IMR-90 (cell line): ENCODE measurements at regions not wholly inside any gene's neighbourhood (a gene's known extent, or its start where the extent isn't known, plus 50 kb on each side); places are given as distances from the start of the nearest gene placed in this dataset.
A peak's percentile ranks its signal among the peaks of the same experiment; 100 is the strongest.

Experiments
- ATAC-seq: fragments of 200-7000 bp; cut with Tn5 transposase; 2 replicates; pipeline ENCODE4 v1.9.1; 2020; ENCODE audit warnings: low read depth, mild to moderate bottlenecking, moderate library complexity
- BruUV-seq: library from RNA; stranded (reverse); fragments of 400-500 nt; replicated peaks from 2 replicates; lab custom pipeline; 2021; lab: Mats Ljungman, UMichigan
- CTCF ChIA-PET: fragments of 300-600 bp; formaldehyde crosslinking; extraction: SDS; loops from one replicate; lab custom pipeline; 2021; ENCODE audit warnings: antibody characterized with exemption; lab: Yijun Ruan, JAX
- POLR2A ChIA-PET: fragments of 300-600 bp; sonication (Branson Sonifier 250); formaldehyde crosslinking; loops from one replicate; lab custom pipeline; 2022; ENCODE audit warnings: antibody characterized with exemption; ENCODE audit not compliant: unreplicated experiment; lab: Charles Lee
- DNase-seq: peaks from one replicate; pipeline ENCODE4 v3.0.0; 2013
- H2AFZ ChIP-seq: replicated peaks from 2 replicates; pipeline ENCODE3; 2013; ENCODE audit warnings: low read length, mild to moderate bottlenecking; ENCODE audit not compliant: poor library complexity
- H2AK5ac ChIP-seq: 2 replicates; pipeline ENCODE4 v1.6.1; 2013; ENCODE audit warnings: low read depth, low read length, inconsistent platforms
- H2AK9ac ChIP-seq: replicated peaks from 2 replicates; pipeline ENCODE3; 2013; ENCODE audit warnings: mild to moderate bottlenecking, low read depth, low read length, moderate library complexity; ENCODE audit not compliant: poor library complexity
- H2BK120ac ChIP-seq: 2 replicates; pipeline ENCODE4 v1.6.1; 2013; ENCODE audit warnings: low read depth, low read length, inconsistent platforms
- H2BK15ac ChIP-seq: 3 replicates; pipeline ENCODE4 v1.6.1; 2013; ENCODE audit warnings: low read depth, low read length, inconsistent platforms
- H2BK20ac ChIP-seq: 2 replicates; pipeline ENCODE4 v1.6.1; 2013; ENCODE audit warnings: low read depth, mild to moderate bottlenecking, inconsistent platforms, low read length, moderate library complexity
- H2BK5ac ChIP-seq: 2 replicates; pipeline ENCODE4 v1.6.1; 2013; ENCODE audit warnings: mild to moderate bottlenecking, low read depth, low read length, inconsistent platforms; ENCODE audit not compliant: poor library complexity, severe bottlenecking
- H3K14ac ChIP-seq: replicated peaks from 2 replicates; pipeline ENCODE4 v1.6.1; 2013; ENCODE audit warnings: low read depth, low read length, inconsistent platforms
- H3K18ac ChIP-seq: 2 replicates; pipeline ENCODE4 v1.6.1; 2013; ENCODE audit warnings: low read depth, low read length, control low read depth
- H3K23ac ChIP-seq: 2 replicates; pipeline ENCODE4 v1.6.1; 2013; ENCODE audit warnings: low read depth, low read length, inconsistent platforms
- H3K27ac ChIP-seq: 2 replicates; pipeline ENCODE4 v1.5.1; 2013; ENCODE audit warnings: mild to moderate bottlenecking, control low read depth, low read length; ENCODE audit not compliant: insufficient read depth
- H3K27me3 ChIP-seq: 2 replicates; pipeline ENCODE4 v1.6.1; 2013; ENCODE audit warnings: low read length; ENCODE audit not compliant: control insufficient read depth, insufficient read depth
- H3K36me3 ChIP-seq: 2 replicates; pipeline ENCODE4 v1.6.1; 2013; ENCODE audit warnings: low read length, mixed read lengths; ENCODE audit not compliant: control insufficient read depth, insufficient read depth
- H3K4ac ChIP-seq: 2 replicates; pipeline ENCODE4 v1.6.1; 2013; ENCODE audit warnings: low read depth, low read length, inconsistent platforms
- H3K4me1 ChIP-seq: 2 replicates; pipeline ENCODE4 v1.6.1; 2013; ENCODE audit warnings: low read length, mixed read lengths; ENCODE audit not compliant: control insufficient read depth, insufficient read depth
- H3K4me2 ChIP-seq: 2 replicates; pipeline ENCODE4 v1.6.1; 2013; ENCODE audit warnings: low read depth, mild to moderate bottlenecking, control low read depth, low read length, moderate library complexity
- H3K4me3 ChIP-seq: 2 replicates; pipeline ENCODE4 v1.5.1; 2013; ENCODE audit warnings: low read depth, mild to moderate bottlenecking, control low read depth, low read length, moderate library complexity; ENCODE audit not compliant: insufficient read depth
- H3K56ac ChIP-seq: 2 replicates; pipeline ENCODE4 v1.6.1; 2013; ENCODE audit warnings: low read length, inconsistent platforms; ENCODE audit not compliant: insufficient read depth; ENCODE audit errors: extremely low read depth
- H3K79me1 ChIP-seq, 2 experiments: 2 replicates each; pipeline ENCODE4 v1.6.1; 2013; ENCODE audit warnings: low read length in 2 of 2, inconsistent platforms in 1 of 2, low read depth in 1 of 2
- H3K9ac ChIP-seq: 2 replicates; pipeline ENCODE4 v1.6.1; 2013; ENCODE audit warnings: low read depth, low read length, control low read depth
- H3K9me1 ChIP-seq: 2 replicates; pipeline ENCODE4 v1.6.1; 2013; ENCODE audit warnings: low read length, inconsistent platforms; ENCODE audit not compliant: insufficient read depth
- H3K9me3 ChIP-seq: 2 replicates; pipeline ENCODE4 v1.6.1; 2013; ENCODE audit warnings: low read length; ENCODE audit not compliant: control insufficient read depth, insufficient read depth
- H4K20me1 ChIP-seq: 2 replicates; pipeline ENCODE4 v1.6.1; 2013; ENCODE audit warnings: low read length, inconsistent platforms; ENCODE audit not compliant: insufficient read depth
- H4K5ac ChIP-seq: 2 replicates; pipeline ENCODE4 v1.6.1; 2013; ENCODE audit warnings: mild to moderate bottlenecking, low read depth, low read length, control low read depth
- H4K8ac ChIP-seq, 2 experiments: 2 replicates each; pipeline ENCODE4 v1.6.1; 2013; ENCODE audit warnings: low read depth in 2 of 2, low read length in 2 of 2, control low read depth in 1 of 2, inconsistent platforms in 1 of 2
- H4K91ac ChIP-seq: 2 replicates; pipeline ENCODE4 v1.6.1; 2013; ENCODE audit warnings: low read depth, low read length, inconsistent platforms; ENCODE audit not compliant: insufficient read depth
- FOS ChIP-seq: fragments of 150-350 bp; IDR thresholded peaks from 2 replicates; pipeline ENCODE4 v1.6.1; 2016; ENCODE audit warnings: low read depth, low read length
- MXI1 ChIP-seq: IDR thresholded peaks from 2 replicates; pipeline ENCODE4 v1.6.1; 2012; ENCODE audit warnings: low read depth, mild to moderate bottlenecking, low read length, moderate library complexity, borderline replicate concordance
- SMC3 ChIP-seq: fragments of 150-350 bp; IDR thresholded peaks from 2 replicates; pipeline ENCODE4 v1.6.1; 2016; ENCODE audit warnings: low read depth, mild to moderate bottlenecking, antibody characterized with exemption, low read length, moderate library complexity
- USF2 ChIP-seq: fragments of 150-350 bp; IDR thresholded peaks from 2 replicates; pipeline ENCODE4 v1.6.1; 2017; ENCODE audit warnings: mild to moderate bottlenecking, antibody characterized with exemption, low read length, low read depth
- WGBS, 2 experiments: methylation state at CpG; one replicate each; pipeline versions ENCODE4 v1.1.5 to v1.1.7; 2013; ENCODE audit warnings: missing lambda C conversion rate in 2 of 2; ENCODE audit not compliant: insufficient read length in 1 of 2; ENCODE audit errors: extremely low coverage in 2 of 2; 5-methylcytosine and 5-hydroxymethylcytosine counted together
- dilution Hi-C: fragments of 300-500 bp; cut with HindIII; formaldehyde crosslinking; loops from one replicate; pipeline ENCODE4 v1.14.3; 2018; ENCODE audit warnings: low sequenced_read_pairs; ENCODE audit not compliant: unreplicated experiment
- in situ Hi-C: fragments of 300-500 bp; cut with MboI; formaldehyde crosslinking; loops from 3 replicates; pipeline ENCODE4 v1.14.3; 2019; ENCODE audit warnings: low sequenced_read_pairs, inconsistent platforms, mixed read lengths
- intact Hi-C: fragments of 100-400 bp; cut with micrococcal nuclease; formaldehyde crosslinking; loops from 2 replicates; pipeline ENCODE4 v1.10.0; 2022

DNA sequence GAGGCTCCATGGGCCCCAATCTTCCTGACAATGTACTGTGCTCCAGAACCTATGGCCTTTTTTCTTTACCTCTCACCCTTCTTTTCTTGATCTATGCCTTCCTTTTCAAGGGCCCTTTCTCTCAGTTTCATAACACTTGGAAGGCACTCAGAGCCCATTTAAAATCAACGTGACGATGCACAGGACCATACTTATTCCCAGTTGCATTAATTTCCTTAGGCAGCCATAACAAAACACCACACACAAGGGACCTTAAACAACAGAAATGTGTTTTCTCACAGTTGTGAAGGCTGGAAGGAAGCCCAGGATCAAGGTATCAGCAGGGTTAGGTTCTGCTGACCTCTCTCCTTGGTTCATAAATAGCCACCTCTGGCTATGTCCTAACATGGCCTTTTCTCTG, 414.0 kb upstream of the TNP1 start:
- no peak for ATAC-seq
- H4K20me1 ChIP-seq: no peaks in the 10 kb centered on the region
- H2BK20ac ChIP-seq: peak overlapping the region; percentile 75
- H3K27ac ChIP-seq: no peak overlapping the region
- no CpG with 5 or more reads among the region's 2 CpGs for WGBS, 2 experiments
- peak overlapping the region; percentile 87 for H2AK5ac ChIP-seq
- H2AK9ac ChIP-seq: peak overlapping the region; percentile 56
- in situ Hi-C loops (no loop called here), intact Hi-C loops (no loop called here), dilution Hi-C loops (no loop called here)
- no peaks in the 10 kb centered on the region for H3K9me3 ChIP-seq
- H4K91ac ChIP-seq: peak overlapping the region; percentile 83
- H3K4me1 ChIP-seq: peaks cover 14% of the 10 kb centered on the region
- H3K9ac ChIP-seq: no peak overlapping the region
- no peak overlapping the region for H3K23ac ChIP-seq
- H3K56ac ChIP-seq: no peak overlapping the region
- peak overlapping the region; percentile 15 for H2BK5ac ChIP-seq
- TF ChIP-seq FOS (no peak), MXI1 (no peak), USF2 (no peak), SMC3 (no peak)
- H2BK15ac ChIP-seq: peak overlapping the region; percentile 96
- peak overlapping the region; percentile 76 for H3K4ac ChIP-seq
- peak overlapping the region; percentile 3 for H3K18ac ChIP-seq
- H3K9me1 ChIP-seq: peaks cover 8% of the 10 kb centered on the region
- DNase-seq: no peak
- peaks cover 0 to 3% of the 10 kb centered on the region in 2 experiments; a peak in 3 of 4 replicates for H3K79me1 ChIP-seq
- POLR2A ChIA-PET: no interaction called here
- CTCF ChIA-PET: interaction anchor here (0.7 kb wide), 1 partner anchor 40 kb away, joined by 3 read pairs; no protein-coding TSS in a partner anchor
- no peak overlapping the region for H2AFZ ChIP-seq
- H3K14ac ChIP-seq: no peak overlapping the region
- peak overlapping the region; percentile 63 to 65 for H4K8ac ChIP-seq
- peak overlapping the region; percentile 21; the same call in 1 of the 2 replicates for H4K5ac ChIP-seq
- H3K27me3 ChIP-seq: no peaks in the 10 kb centered on the region
- H3K4me3 ChIP-seq: no peak overlapping the region
- H2BK120ac ChIP-seq: peak overlapping the region; percentile 77
- no peaks in the 10 kb centered on the region for H3K36me3 ChIP-seq
- H3K4me2 ChIP-seq: no peak overlapping the region
- no TSS peak for BruUV-seq
